ENCODE measurements at regions not wholly inside any gene's neighbourhood (a gene's known extent, or its start where the extent isn't known, plus 50 kb on each side); places are given as distances from the start of the nearest gene placed in this dataset.

DNA sequence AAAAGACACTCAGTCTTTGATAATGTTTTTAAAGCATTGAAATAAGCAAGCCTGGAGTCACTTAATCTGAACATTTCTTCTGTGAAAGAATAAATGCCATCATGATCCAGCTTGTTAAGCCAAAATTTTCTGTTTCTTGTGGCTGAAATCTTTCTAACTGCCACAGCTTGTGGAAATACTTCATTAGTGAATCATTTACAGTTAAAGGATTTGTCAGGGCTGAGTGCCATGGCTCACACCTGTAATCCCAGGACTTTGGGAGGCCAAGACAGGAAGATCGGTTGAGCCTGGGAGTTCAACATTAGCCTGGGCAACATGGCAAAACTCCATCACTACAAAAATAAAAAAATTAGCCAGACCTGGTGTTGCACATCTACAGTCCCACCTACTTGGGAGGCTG, 93.3 kb upstream of the PDE5A start:
- no peaks in the 10 kb centered on the region for H3K9me3 ChIP-seq
- DNase-seq (no peak), ATAC-seq (peak; percentile 51 to 93 (median 74))
- no peaks in the 10 kb centered on the region for H3K27me3 ChIP-seq
- no peak overlapping the region for H3K4me3 ChIP-seq
- H3K36me3 ChIP-seq, result no peaks in the 10 kb centered on the region
- WGBS (ENCODE audit: insufficient coverage, low coverage, low lambda C conversion rate, missing lambda C conversion rate), result 20% methylated on average over 1 of the region's 1 CpG
- intact Hi-C loops (cut with DNase I), result no loop called here
- no peak for TF ChIP-seq POLR2A (IDR thresholded peaks at IDR 0.05)
- TF ChIP-seq, protein P1, sequence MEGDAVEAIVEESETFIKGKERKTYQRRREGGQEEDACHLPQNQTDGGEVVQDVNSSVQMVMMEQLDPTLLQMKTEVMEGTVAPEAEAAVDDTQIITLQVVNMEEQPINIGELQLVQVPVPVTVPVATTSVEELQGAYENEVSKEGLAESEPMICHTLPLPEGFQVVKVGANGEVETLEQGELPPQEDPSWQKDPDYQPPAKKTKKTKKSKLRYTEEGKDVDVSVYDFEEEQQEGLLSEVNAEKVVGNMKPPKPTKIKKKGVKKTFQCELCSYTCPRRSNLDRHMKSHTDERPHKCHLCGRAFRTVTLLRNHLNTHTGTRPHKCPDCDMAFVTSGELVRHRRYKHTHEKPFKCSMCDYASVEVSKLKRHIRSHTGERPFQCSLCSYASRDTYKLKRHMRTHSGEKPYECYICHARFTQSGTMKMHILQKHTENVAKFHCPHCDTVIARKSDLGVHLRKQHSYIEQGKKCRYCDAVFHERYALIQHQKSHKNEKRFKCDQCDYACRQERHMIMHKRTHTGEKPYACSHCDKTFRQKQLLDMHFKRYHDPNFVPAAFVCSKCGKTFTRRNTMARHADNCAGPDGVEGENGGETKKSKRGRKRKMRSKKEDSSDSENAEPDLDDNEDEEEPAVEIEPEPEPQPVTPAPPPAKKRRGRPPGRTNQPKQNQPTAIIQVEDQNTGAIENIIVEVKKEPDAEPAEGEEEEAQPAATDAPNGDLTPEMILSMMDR (IDR thresholded peaks at IDR 0.05), result no peak
- no peak overlapping the region for H3K27ac ChIP-seq
- H3K4me1 ChIP-seq, result peaks cover 0 to 13% (median 0%) of the 10 kb centered on the region in 4 donors

- H3K9me3 ChIP-seq, result no peaks in the 10 kb centered on the region
- ATAC-seq (no peak), DNase-seq (no peak)
- H3K36me3 ChIP-seq, result no peaks in the 10 kb centered on the region
- no peak overlapping the region for H3K4me3 ChIP-seq
- WGBS (ENCODE audit: insufficient coverage, low coverage, low lambda C conversion rate, missing lambda C conversion rate), result 63% methylated on average over 2 of the region's 4 CpGs
- H3K4me1 ChIP-seq, result no peaks in the 10 kb centered on the region
- no peak overlapping the region for H3K27ac ChIP-seq
- intact Hi-C loops (cut with DNase I), result no loop called here
- TF ChIP-seq POLR2A (IDR thresholded peaks at IDR 0.05), result no peak
- TF ChIP-seq, protein P1 (IDR thresholded peaks at IDR 0.05), result no peak
- no peaks in the 10 kb centered on the region for H3K27me3 ChIP-seq
Measured at GRCh38 chr4:119715490-119716445, 87.2 kb upstream of the PDE5A start.

DNA sequence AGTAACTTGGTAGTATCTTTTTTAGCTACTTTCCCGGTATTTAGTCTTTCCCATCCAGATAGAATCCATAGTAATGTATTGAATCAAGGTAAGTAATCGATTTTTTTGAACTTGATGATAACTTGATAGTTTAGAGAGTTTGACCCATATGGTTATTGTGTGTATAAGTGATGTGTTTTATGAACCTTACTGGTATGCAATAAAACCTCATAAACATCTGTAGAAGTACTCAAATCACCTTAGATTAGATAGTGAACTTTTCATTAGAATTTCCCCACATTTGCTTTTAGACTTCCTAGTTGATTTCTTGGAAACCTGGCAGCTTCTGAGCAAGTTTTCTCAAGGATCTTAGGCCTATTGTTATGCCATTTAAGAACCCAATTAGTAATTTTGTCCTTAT, 80.8 kb upstream of the PDE5A start:
- WGBS (ENCODE audit: insufficient coverage, low coverage, low lambda C conversion rate, missing lambda C conversion rate), result 86% methylated on average over 2 of the region's 2 CpGs
- TF ChIP-seq, protein P1 (IDR thresholded peaks at IDR 0.05), result no peak
- TF ChIP-seq POLR2A (IDR thresholded peaks at IDR 0.05), result no peak
- no peaks in the 10 kb centered on the region for H3K36me3 ChIP-seq
- no peaks in the 10 kb centered on the region for H3K9me3 ChIP-seq
- no peak overlapping the region for H3K4me3 ChIP-seq
- H3K27ac ChIP-seq, result no peak overlapping the region
- ATAC-seq (no peak), DNase-seq (no peak)
- peaks cover 0 to 15% (median 4%) of the 10 kb centered on the region in 4 donors for H3K4me1 ChIP-seq
- intact Hi-C loops (cut with DNase I), result no loop called here
- no peaks in the 10 kb centered on the region for H3K27me3 ChIP-seq

GRCh38 chr4:119707336-119707735, 78.7 kb upstream of the PDE5A start:
- ATAC-seq (peak; percentile 99 to 100 (median 100)), DNase-seq (peak in 1 of 3 donors; percentile 49)
- Histone ChIP-seq H3K27me3 (no peaks in the 10 kb centered on the region), H3K4me3 (no peak overlapping the region), H3K36me3 (no peaks in the 10 kb centered on the region), H3K27ac (peak overlapping the region in 2 of 3 donors; percentile 30 to 47), H3K4me1 (peaks cover 0 to 15% (median 4%) of the 10 kb centered on the region in 4 donors), H3K9me3 (no peaks in the 10 kb centered on the region)
- 33% methylated on average over 3 of the region's 3 CpGs for WGBS (ENCODE audit: insufficient coverage, low coverage, low lambda C conversion rate, missing lambda C conversion rate)
- TF ChIP-seq POLR2A (IDR thresholded peaks at IDR 0.05), result no peak
- TF ChIP-seq, protein P1 (IDR thresholded peaks at IDR 0.05), result no peak
- intact Hi-C loops (cut with DNase I), result no loop called here
